GM18868 (cell line): ENCODE measurements at regions not wholly inside any gene's neighbourhood (a gene's known extent, or its start where the extent isn't known, plus 50 kb on each side); places are given as distances from the start of the nearest gene placed in this dataset.

Experiments used
- ATAC-seq: cut with Tn5 transposase; IDR thresholded peaks from one replicate; pipeline ENCODE4 v1.9.1; 2021; ENCODE audit warnings: mild to moderate bottlenecking, moderate library complexity; ENCODE audit not compliant: unreplicated experiment

DNA sequence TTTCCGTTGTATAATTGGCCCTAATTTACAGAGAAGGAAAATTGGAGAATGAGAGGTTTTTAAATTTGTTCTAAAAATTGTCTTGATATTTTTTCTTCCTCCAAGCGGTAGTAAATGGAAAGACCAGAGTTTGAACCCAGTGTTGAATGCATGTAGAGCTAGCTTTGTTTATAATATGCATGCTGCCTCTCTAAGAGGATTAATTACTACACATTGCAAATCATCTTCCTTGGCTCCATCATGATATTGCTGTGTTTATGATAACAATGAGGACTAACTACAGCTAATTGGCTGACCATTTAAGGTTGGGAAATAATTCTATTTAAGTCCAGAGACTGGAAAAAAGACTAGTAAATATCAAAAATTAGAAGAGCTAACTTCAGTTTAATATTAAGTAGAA, 338.5 kb downstream of the PLK2 start:
- ATAC-seq, result no peak

DNA sequence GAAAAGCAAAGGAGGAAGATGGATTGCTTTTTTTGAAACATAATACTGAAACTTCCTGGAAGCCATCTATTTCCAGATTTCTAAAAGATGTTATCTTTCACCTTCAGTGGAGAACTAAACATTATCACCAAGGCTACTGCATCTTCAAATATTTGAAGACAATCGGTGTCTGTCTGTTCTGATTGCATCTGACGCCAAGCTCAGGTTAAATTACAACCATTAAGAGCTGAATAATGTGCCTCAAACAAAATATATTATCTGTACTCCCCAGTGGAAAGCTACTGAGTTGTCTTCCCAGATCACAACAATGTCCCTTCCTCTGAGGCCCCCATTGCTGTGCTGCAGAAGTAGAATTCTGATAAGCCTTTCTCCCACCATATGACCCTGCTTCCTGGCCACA, 342.3 kb downstream of the PLK2 start:
- no peak for ATAC-seq

- no peak for ATAC-seq
These were observed 343.5 kb downstream of the PLK2 start for GRCh38 chr5:58116346-58116745.

- no peak for ATAC-seq
These were observed 344.1 kb downstream of the PLK2 start for GRCh38 chr5:58115811-58116210.

DNA sequence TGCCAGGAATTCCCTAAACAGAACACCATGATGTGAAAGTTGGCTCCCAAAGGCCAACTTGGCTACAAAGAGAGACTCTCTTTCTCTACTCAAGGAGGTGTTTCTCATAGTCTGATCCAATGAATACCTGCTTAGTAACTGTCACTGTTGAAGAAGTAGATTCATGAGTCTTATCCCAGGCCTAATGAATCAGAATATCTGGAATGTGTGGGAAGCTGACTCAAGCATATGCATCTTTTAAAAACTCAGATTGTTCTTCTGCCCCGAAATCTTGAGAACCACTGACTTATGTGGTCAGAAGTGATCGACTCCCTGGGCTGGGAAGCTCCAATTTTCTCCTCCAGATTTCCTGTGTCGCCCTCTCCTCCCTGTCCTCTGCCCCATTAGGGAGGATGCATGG, 345.6 kb downstream of the PLK2 start:
- ATAC-seq, result no peak

DNA sequence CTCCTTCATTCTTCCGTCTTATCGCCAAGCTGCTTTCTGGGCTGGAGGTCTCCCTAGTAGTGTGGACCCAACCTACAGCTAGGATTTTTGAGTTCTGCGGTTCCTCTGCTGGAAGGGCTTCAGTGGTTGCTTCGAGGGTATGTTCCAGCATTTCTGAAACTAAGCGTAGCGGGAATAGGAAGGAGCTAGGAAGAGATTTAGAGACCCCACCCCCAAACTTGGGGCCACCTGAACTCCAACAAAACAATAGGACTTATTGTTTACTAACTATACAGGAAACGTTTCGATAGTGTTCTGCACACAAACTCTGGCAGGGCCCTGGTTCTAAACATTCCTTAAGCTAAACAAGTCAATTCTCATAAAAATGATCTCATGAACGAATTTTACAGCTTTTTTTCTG, 346.7 kb downstream of the PLK2 start:
- no peak for ATAC-seq

- no peak for ATAC-seq
These were observed 351.4 kb downstream of the PLK2 start for GRCh38 chr5:58108511-58108910.

GRCh38 chr5:58107704-58108103, 352.2 kb downstream of the PLK2 start:
- no peak for ATAC-seq

GRCh38 chr5:58106754-58107410, 353.0 kb downstream of the PLK2 start:
- no peak for ATAC-seq

DNA sequence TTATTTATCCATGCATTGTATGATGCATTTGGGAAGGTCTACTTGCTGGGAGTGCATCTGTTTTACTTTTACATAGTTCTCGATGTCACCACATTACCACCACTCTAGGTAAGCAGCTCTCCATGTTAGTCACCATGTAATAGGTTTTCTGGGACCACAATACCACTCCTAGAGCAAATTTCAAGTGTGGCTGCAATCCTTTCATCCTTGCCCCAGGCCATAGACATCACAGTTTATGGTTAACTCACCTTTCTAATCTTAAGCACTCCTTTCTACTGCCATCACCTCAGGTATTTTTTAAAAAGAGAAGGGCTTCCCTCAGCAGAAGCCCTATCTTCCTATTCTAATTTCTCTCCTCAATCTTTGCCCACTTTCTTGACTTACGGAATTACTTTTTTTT, 354.1 kb downstream of the PLK2 start:
- no peak for ATAC-seq

GRCh38 chr5:58099257-58099656, 360.6 kb downstream of the PLK2 start:
- ATAC-seq, result no peak

- ATAC-seq, result no peak
These were observed 365.9 kb downstream of the PLK2 start for GRCh38 chr5:58094031-58094430.

DNA sequence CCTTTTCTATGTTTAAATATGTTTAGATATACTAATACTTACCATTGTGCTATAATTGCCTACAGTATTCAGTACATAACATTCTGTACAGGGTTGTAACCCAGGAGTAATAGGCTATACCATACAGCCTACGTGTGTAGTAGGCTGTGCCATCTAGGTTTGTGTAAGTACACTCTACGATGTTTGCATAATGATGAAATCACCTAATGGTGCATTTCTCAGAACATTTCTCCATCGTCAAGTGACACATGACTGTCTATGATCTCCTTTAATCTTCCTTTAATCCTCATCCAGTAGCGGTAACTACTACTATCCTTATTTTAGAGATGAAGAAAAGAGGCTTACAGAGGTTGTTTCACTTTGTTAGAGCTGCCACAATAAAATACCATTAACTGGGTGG, 369.2 kb downstream of the PLK2 start:
- no peak for ATAC-seq

- ATAC-seq, result no peak
These were observed 370.9 kb downstream of the PLK2 start for GRCh38 chr5:58088941-58089340.

GRCh38 chr5:58087905-58088304, 372.0 kb downstream of the PLK2 start:
- no peak for ATAC-seq

- ATAC-seq, result no peak
These were observed 372.8 kb downstream of the PLK2 start for GRCh38 chr5:58087123-58087522.

DNA sequence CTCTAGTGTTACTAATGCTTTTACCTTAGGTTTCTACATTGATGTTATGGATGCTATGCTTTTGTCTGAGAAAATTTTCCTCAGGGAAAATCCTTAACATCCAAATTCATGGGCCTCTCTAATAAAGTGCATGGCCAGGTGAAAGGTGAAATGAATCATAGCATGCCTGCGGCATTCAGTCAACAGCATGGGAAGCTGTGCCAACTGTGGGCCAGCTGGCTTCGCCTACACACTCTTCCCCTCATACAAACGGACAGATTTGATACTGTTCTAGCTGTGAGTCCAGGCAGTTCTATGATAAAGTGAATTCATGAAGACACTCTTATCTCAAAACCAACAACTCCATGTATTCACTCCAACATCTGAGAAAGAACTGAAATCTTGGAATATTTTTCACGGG, 374.1 kb downstream of the PLK2 start:
- no peak for ATAC-seq

DNA sequence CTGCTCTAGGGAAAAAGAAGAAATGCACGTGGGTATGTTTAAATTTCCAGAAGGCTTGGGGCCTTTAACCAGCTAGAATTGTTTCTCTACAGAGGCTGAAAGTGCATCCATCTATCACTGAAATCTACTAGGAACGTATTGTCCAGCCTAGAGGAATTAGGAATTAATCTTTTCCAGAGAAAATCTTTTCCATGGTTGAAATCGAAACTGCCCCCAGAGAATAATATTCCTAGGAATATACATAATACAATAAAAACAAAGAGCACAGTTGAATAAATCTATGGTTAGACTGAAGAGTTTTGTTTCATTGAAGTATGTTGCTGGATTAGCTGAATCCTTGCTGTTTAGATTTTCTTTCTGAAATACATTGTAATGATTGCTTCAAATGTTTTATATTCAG, 378.5 kb downstream of the PLK2 start:
- no peak for ATAC-seq

DNA sequence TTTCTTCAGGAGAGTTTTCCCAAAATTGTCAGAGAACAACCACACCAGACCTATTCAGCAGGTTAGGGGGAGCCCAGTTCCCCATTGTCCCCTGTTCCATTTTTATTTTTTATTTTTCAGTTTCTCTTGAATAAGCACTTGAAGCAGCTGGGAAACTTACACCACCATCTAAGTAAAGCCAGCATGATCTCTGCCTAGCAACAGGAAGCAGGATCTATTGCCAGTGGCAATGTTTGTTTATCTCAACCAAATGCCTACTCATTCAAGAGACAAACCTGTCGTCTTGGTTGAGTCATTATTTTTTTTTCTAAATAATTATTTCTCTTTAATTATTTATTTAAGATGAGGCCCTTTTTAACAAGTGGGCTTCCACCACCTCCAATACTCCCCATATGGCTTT, 379.3 kb downstream of the PLK2 start:
- ATAC-seq, result no peak

DNA sequence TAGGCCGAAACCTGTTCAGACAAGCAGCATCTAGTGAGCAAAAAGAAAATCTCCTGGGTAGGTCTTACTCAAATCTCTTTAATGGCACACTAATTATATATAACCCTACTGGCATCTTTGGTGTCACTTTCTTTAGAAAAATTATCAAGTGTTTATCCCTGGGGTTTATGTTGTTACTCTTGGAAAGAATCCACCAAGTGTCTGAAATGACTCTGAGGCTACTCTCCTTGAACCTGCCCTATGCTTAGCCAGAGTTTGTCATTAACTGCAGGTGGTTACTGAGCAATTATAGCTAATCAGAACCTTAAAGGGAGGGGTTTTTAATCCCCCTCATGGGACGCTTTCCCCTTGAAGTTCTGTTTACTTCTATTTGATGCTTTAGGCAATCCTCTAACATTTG, 381.9 kb downstream of the PLK2 start:
- no peak for ATAC-seq

DNA sequence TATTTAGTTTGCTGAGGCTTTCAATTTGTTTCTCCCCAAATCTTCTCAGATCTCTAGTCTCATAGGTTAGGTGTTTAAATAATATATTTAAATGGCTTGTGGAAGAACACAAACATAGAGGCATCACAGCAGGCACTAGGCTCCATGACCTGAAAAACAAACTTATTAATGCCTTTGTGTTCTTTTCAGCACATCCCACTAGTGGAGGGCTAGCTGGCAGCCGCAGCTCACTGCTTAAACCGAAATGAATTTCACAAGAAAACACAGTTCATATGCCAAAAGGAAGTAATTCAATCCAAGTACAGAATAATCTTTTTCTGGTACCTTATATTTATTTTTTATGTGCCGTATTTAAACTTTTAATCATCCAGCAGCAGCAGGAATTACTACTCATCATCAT, 382.5 kb downstream of the PLK2 start:
- no peak for ATAC-seq

- ATAC-seq, result no peak
These were observed 383.2 kb downstream of the PLK2 start for GRCh38 chr5:58076483-58077257.

- ATAC-seq, result no peak
These were observed 384.0 kb downstream of the PLK2 start for GRCh38 chr5:58075907-58076306.
